Type B pancreatic cell (in vitro differentiated cells): ENCODE measurements at regions not wholly inside any gene's neighbourhood (a gene's known extent, or its start where the extent isn't known, plus 50 kb on each side); places are given as distances from the start of the nearest gene placed in this dataset.
A peak's percentile ranks its signal among the peaks of the same experiment; 100 is the strongest.

Experiments
- DNase-seq: peaks from one replicate; pipeline ENCODE4 v3.0.0; 2021; ENCODE audit warnings: mixed read lengths; ENCODE audit not compliant: unreplicated experiment; ENCODE audit errors: extremely low spot score
- H3K27ac Mint-ChIP-seq: 2 replicates; pipeline ENCODE4 v1.8.0; 2021; ENCODE audit warnings: mild to moderate bottlenecking, mixed read lengths
- H3K27me3 Mint-ChIP-seq: 2 replicates; pipeline ENCODE4 v1.8.0; 2021; ENCODE audit warnings: mixed read lengths
- H3K36me3 Mint-ChIP-seq: 2 replicates; pipeline ENCODE4 v1.8.0; 2021; ENCODE audit warnings: mixed read lengths
- H3K4me1 Mint-ChIP-seq: one replicate; pipeline ENCODE4 v1.8.0; 2021; ENCODE audit warnings: mixed read lengths; ENCODE audit not compliant: unreplicated experiment
- H3K4me3 Mint-ChIP-seq: 2 replicates; pipeline ENCODE4 v1.8.0; 2021; ENCODE audit warnings: mild to moderate bottlenecking, mixed read lengths
- H3K9me3 Mint-ChIP-seq: 2 replicates; pipeline ENCODE4 v1.8.0; 2021; ENCODE audit warnings: mixed read lengths
- TF ChIP-seq, protein P1 (sequence below): fragments of 200-600 bp; sonication (generic); conservative IDR thresholded peaks from 2 replicates; pipeline ENCODE4 v1.5.0; 2021; ENCODE audit warnings: antibody characterized with exemption, mild to moderate bottlenecking

DNA sequence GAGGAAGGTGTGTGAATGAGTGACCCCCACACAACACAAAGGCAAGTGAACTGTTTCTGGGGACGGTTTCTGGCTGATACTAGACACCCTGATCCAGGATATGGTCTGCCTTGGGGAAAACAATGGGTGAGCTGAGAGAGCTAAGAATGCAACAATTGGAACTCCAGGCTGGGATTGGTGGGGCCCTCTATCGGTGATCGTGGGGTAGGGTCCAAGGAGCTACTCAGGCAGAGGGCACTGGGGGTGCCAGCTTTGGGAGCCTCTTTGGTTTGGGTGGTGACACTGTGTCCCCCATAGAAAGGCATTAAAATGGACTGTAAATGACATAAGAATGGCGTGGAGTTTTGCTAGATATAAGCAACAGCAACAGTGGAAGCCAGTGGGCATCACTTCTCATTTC, 439.1 kb downstream of the DMAC1 start:
- peaks cover 3% of the 10 kb centered on the region for H3K27me3 Mint-ChIP-seq
- TF ChIP-seq, protein P1, sequence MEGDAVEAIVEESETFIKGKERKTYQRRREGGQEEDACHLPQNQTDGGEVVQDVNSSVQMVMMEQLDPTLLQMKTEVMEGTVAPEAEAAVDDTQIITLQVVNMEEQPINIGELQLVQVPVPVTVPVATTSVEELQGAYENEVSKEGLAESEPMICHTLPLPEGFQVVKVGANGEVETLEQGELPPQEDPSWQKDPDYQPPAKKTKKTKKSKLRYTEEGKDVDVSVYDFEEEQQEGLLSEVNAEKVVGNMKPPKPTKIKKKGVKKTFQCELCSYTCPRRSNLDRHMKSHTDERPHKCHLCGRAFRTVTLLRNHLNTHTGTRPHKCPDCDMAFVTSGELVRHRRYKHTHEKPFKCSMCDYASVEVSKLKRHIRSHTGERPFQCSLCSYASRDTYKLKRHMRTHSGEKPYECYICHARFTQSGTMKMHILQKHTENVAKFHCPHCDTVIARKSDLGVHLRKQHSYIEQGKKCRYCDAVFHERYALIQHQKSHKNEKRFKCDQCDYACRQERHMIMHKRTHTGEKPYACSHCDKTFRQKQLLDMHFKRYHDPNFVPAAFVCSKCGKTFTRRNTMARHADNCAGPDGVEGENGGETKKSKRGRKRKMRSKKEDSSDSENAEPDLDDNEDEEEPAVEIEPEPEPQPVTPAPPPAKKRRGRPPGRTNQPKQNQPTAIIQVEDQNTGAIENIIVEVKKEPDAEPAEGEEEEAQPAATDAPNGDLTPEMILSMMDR = peak; percentile 18
- no peak overlapping the region for H3K27ac Mint-ChIP-seq
- H3K36me3 Mint-ChIP-seq = no peaks in the 10 kb centered on the region
- H3K4me3 Mint-ChIP-seq = no peak overlapping the region
- no peaks in the 10 kb centered on the region for H3K9me3 Mint-ChIP-seq
- H3K4me1 Mint-ChIP-seq = peaks cover 14% of the 10 kb centered on the region
- DNase-seq = no peak

DNA sequence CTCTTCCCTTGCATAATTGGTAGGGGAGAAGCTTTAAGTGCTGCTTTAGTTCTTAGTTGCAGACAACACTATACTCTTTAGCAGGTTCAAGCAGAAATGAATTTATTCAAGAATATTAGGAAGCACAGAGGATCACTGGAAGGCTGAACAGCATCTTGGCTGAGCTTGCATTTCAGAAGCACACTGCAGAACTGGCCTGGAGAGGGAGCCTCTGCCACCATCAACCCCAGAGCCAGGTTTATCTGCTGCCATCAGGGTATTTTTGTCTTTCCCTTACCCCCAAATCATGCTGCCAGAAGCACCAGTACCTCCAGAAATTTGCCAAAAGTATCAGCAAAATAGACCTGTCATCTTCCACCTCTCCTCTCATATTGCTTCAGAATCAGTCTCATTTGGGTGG, 440.7 kb downstream of the DMAC1 start:
- DNase-seq = no peak
- H3K4me1 Mint-ChIP-seq = peaks cover 7% of the 10 kb centered on the region
- no peak overlapping the region for H3K27ac Mint-ChIP-seq
- H3K27me3 Mint-ChIP-seq = peaks cover 3% of the 10 kb centered on the region
- H3K36me3 Mint-ChIP-seq = no peaks in the 10 kb centered on the region
- TF ChIP-seq, protein P1 = no peak
- H3K9me3 Mint-ChIP-seq = no peaks in the 10 kb centered on the region
- no peak overlapping the region for H3K4me3 Mint-ChIP-seq

DNA sequence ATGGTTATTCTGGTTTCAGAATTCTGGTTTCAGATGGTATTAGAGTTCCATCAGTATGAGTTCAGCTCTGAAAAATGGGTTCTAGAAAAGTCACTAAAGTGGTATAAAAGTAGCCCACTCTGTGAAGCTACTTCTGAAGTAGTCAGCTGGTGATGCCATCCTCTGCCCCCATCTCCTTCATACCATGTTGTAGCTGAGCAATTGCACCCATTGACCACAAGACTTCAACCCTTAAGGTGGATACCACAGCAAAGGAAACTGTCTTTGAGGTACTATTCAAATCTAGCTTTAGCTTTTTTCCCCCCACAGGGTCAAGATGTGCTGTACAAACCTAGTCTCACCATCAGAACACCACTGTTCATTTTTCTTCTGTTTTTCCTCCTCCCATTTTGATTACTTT, 444.9 kb downstream of the DMAC1 start:
- no peaks in the 10 kb centered on the region for H3K4me1 Mint-ChIP-seq

DNA sequence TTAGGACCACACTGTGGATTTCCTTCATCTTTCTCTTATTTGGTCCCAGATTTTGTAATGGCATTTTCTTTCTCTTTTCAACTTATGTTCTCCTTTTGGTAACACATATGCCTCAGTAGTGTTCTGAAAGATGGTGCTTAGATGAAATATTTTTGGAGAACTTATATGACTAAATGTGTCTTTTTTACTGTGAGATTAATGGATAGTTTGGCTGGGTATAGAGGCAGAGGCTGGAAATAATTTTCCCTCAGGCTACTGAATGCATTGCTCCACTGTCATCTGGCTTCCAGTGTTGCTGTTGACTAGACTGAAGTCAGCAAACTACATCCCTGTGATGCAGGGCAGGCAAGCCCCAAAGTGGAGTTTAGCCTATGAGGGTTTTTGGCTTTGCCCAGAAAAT, 450.9 kb downstream of the DMAC1 start:
- Mint-ChIP-seq H3K36me3 (no peaks in the 10 kb centered on the region), H3K4me3 (no peak overlapping the region)

More for the DNA sequence above, 444.9 kb downstream of the DMAC1 start:
- DNase-seq = no peak
- Mint-ChIP-seq H3K36me3 (no peaks in the 10 kb centered on the region), H3K27ac (no peak overlapping the region), H3K27me3 (peaks cover 3% of the 10 kb centered on the region), H3K4me3 (no peak overlapping the region), H3K9me3 (no peaks in the 10 kb centered on the region)
- TF ChIP-seq, protein P1 = no peak

DNA sequence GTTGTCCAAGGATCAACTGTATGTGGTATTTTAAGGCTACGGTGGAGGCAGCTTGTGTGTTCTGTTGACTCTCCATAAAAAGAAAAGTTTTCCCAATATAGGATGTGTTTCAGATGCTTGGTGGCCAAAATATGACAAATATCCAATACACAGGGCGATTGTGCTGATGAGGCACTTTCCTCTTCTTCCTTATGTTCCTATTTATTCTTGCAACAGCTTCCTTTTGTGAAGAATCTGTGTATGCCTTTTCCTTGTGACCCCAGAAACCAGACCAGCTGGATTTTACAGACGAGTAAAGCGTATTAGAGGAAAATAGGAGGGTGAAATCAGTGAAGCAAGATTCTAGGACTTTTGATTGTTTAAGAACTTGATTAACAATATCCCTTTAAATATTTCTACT, 452.0 kb downstream of the DMAC1 start:
- H3K4me1 Mint-ChIP-seq = no peaks in the 10 kb centered on the region
- no peaks in the 10 kb centered on the region for H3K36me3 Mint-ChIP-seq
- DNase-seq = no peak
- TF ChIP-seq, protein P1 = no peak
- H3K4me3 Mint-ChIP-seq = no peak overlapping the region
- peaks cover 9% of the 10 kb centered on the region for H3K9me3 Mint-ChIP-seq
- H3K27me3 Mint-ChIP-seq = no peaks in the 10 kb centered on the region
- no peak overlapping the region for H3K27ac Mint-ChIP-seq

More for the DNA sequence above, 450.9 kb downstream of the DMAC1 start:
- TF ChIP-seq, protein P1 = no peak
- DNase-seq = no peak
- no peaks in the 10 kb centered on the region for H3K4me1 Mint-ChIP-seq
- H3K9me3 Mint-ChIP-seq = peaks cover 9% of the 10 kb centered on the region
- H3K27me3 Mint-ChIP-seq = no peaks in the 10 kb centered on the region
- H3K27ac Mint-ChIP-seq = no peak overlapping the region

DNA sequence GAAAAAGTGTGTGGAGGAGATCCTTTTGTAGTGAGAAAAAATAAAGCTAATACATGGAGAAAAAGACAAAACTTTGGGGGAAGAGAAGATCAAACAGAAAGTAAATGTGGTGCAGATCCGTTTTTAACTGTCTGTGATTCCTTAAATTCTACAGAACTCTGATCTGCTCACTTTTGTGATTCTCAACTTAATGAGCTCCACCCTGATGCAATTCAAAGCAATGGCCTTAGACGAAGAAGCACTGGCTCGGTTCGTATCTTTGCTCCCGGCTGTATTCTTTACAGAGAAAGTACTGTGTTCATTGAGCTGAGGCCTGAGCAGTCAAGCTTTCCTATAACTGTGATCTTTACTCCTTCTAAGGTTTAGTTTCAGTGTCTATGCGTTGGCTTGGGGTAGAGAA, 453.4 kb downstream of the DMAC1 start:
- no peak overlapping the region for H3K4me3 Mint-ChIP-seq
- TF ChIP-seq, protein P1 = no peak

More for the DNA sequence above, 453.4 kb downstream of the DMAC1 start:
- no peak overlapping the region for H3K27ac Mint-ChIP-seq
- no peak for DNase-seq
- H3K4me1 Mint-ChIP-seq = peaks cover 4% of the 10 kb centered on the region
- H3K36me3 Mint-ChIP-seq = no peaks in the 10 kb centered on the region
- no peaks in the 10 kb centered on the region for H3K27me3 Mint-ChIP-seq
- H3K9me3 Mint-ChIP-seq = peaks cover 9% of the 10 kb centered on the region
